Sciatic nerve (tissue), 2 donors: ENCODE measurements at regions not wholly inside any gene's neighbourhood (a gene's known extent, or its start where the extent isn't known, plus 50 kb on each side); places are given as distances from the start of the nearest gene placed in this dataset.
"Not testable (repeated sequence)": the region's sequence is repeated elsewhere in the genome, so short reads cannot be mapped to it uniquely, and the experiment has no call there.

Experiments used
- ATAC-seq: fragments of 200-7000 bp; cut with Tn5 transposase; one replicate; pipeline ENCODE4 v1.9.1; 2020; ENCODE audit warnings: mild to moderate bottlenecking, moderate library complexity
- DNase-seq: peaks from one replicate; pipeline ENCODE4 v3.0.0-alpha.2; 2020; ENCODE audit warnings: low spot score
- intact Hi-C: fragments of 100-400 bp; cut with DNase I; formaldehyde crosslinking; loops from one replicate; pipeline ENCODE4 v1.14.2; 2022
- donor health status: DM: no; HTN: no; CAD: no.
- donor health status: DM: no; HTN: no; CAD: no.

GRCh38 chr10:30134171-30134945, 75.0 kb upstream of the JCAD start:
- DNase-seq (no peak), ATAC-seq (no peak)
- intact Hi-C loops: loop anchor here (5.0 kb wide), 1 partner anchor 1342 kb away; no protein-coding TSS in a partner anchor

GRCh38 chr10:30133198-30133597, 73.8 kb upstream of the JCAD start:
- intact Hi-C loops: loop anchor here (5.0 kb wide), 1 partner anchor 1341 kb away; no protein-coding TSS in a partner anchor
- ATAC-seq: no peak

GRCh38 chr10:30131369-30131768, 72.0 kb upstream of the JCAD start:
- not testable (repeated sequence) for ATAC-seq, DNase-seq
- intact Hi-C loops: loop anchor here (5.0 kb wide), 1 partner anchor 1339 kb away; no protein-coding TSS in a partner anchor

More at GRCh38 chr10:30133198-30133597, 73.8 kb upstream of the JCAD start:
- DNase-seq: no peak

- not testable (repeated sequence) for ATAC-seq, DNase-seq
- intact Hi-C loops: loop anchor here (10.0 kb wide), 1 partner anchor 435 kb away; no protein-coding TSS in a partner anchor
Observed at GRCh38 chr10:30129326-30129725, 69.9 kb upstream of the JCAD start.

- intact Hi-C loops: loop anchor here (10.0 kb wide), 1 partner anchor 438 kb away; no protein-coding TSS in a partner anchor
- peak; percentile 67 for ATAC-seq
- no peak for DNase-seq
Observed at GRCh38 chr10:30127120-30127541, 67.7 kb upstream of the JCAD start.

GRCh38 chr10:30125496-30125895, 66.1 kb upstream of the JCAD start:
- intact Hi-C loops: loop anchor here (10.0 kb wide), 1 partner anchor 439 kb away; no protein-coding TSS in a partner anchor
- DNase-seq (no peak), ATAC-seq (no peak)

- no peak for DNase-seq
- intact Hi-C loops: loop anchor here (10.0 kb wide), 1 partner anchor 440 kb away; no protein-coding TSS in a partner anchor
- no peak for ATAC-seq
Observed at GRCh38 chr10:30124704-30125103, 65.3 kb upstream of the JCAD start.

- intact Hi-C loops: loop anchor here (10.0 kb wide), 1 partner anchor 443 kb away; no protein-coding TSS in a partner anchor
- DNase-seq (no peak), ATAC-seq (no peak)
Observed at GRCh38 chr10:30121401-30121800, 62.0 kb upstream of the JCAD start.

GRCh38 chr10:30118590-30118989, 59.2 kb upstream of the JCAD start:
- intact Hi-C loops: no loop called here
- no peak for ATAC-seq
- no peak for DNase-seq

GRCh38 chr10:30117812-30118501, 58.6 kb upstream of the JCAD start:
- intact Hi-C loops: no loop called here

GRCh38 chr10:30116041-30116491, 56.7 kb upstream of the JCAD start:
- intact Hi-C loops: no loop called here
- ATAC-seq (no peak), DNase-seq (no peak)

More at GRCh38 chr10:30117812-30118501, 58.6 kb upstream of the JCAD start:
- no peak for ATAC-seq
- DNase-seq: no peak

- no peak for ATAC-seq
- intact Hi-C loops: no loop called here
- DNase-seq: no peak
Observed at GRCh38 chr10:30115626-30115940, 56.2 kb upstream of the JCAD start.

- intact Hi-C loops: no loop called here
- no peak for DNase-seq
- ATAC-seq: no peak
Observed at GRCh38 chr10:30114881-30115625, 55.7 kb upstream of the JCAD start.

GRCh38 chr10:30114401-30114800, 55.0 kb upstream of the JCAD start:
- no peak for ATAC-seq
- DNase-seq: no peak
- intact Hi-C loops: no loop called here

GRCh38 chr10:30111340-30112022, 52.1 kb upstream of the JCAD start:
- intact Hi-C loops: no loop called here

More at GRCh38 chr10:30111340-30112022, 52.1 kb upstream of the JCAD start:
- DNase-seq (no peak), ATAC-seq (no peak)
